GM20000 (cell line): ENCODE measurements at regions not wholly inside any gene's neighbourhood (a gene's known extent, or its start where the extent isn't known, plus 50 kb on each side); places are given as distances from the start of the nearest gene placed in this dataset.
"Not testable (repeated sequence)": the region's sequence is repeated elsewhere in the genome, so short reads cannot be mapped to it uniquely, and the experiment has no call there.

ENCODE experiments used
- DNase-seq: peaks from one replicate; pipeline ENCODE4 v3.0.0; 2012; ENCODE audit warnings: low spot score
- TF ChIP-seq, protein P1 (sequence below): IDR thresholded peaks from 2 replicates; pipeline ENCODE4 v1.5.1; 2012; ENCODE audit warnings: mild to moderate bottlenecking, control low read depth; ENCODE audit errors: extremely low read depth, missing control alignments

DNA sequence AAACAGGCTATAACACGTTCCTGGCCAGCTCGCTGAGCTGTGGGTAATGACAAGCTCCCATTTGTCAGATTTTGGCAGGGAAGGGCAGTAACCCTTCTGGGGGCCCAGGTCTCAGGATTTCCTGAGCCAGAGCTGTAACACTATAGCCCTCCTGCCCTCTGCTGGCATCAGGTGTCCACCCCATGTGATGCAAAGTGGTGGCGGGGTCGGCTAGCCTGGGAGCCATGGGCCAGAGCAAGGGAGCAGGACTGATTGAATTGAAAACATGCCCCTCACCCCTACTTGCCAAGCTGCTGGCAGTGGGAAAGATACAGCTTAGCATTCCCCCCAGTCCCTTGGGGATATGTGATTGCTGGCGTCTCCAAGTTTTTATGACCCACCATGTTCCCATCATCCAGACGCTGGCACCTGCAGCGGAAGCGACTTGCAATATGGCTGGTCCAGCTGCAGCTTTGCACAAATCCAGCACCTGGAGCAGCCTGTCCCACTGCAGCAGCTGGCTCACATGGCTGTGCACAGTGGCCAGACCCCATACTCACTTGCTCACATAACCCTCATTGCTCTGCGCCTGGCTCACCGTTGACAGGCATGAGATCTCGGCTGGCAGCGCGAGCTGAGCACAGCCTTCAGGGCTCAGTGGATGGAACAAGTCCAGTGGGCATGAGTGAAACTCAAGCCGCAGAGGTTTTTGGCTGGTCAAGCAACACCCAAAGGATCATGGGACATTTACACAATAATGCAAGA, 1147.8 kb downstream of the JRKL start:
- TF ChIP-seq, protein P1, sequence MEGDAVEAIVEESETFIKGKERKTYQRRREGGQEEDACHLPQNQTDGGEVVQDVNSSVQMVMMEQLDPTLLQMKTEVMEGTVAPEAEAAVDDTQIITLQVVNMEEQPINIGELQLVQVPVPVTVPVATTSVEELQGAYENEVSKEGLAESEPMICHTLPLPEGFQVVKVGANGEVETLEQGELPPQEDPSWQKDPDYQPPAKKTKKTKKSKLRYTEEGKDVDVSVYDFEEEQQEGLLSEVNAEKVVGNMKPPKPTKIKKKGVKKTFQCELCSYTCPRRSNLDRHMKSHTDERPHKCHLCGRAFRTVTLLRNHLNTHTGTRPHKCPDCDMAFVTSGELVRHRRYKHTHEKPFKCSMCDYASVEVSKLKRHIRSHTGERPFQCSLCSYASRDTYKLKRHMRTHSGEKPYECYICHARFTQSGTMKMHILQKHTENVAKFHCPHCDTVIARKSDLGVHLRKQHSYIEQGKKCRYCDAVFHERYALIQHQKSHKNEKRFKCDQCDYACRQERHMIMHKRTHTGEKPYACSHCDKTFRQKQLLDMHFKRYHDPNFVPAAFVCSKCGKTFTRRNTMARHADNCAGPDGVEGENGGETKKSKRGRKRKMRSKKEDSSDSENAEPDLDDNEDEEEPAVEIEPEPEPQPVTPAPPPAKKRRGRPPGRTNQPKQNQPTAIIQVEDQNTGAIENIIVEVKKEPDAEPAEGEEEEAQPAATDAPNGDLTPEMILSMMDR = no peak
- no peak for DNase-seq

DNA sequence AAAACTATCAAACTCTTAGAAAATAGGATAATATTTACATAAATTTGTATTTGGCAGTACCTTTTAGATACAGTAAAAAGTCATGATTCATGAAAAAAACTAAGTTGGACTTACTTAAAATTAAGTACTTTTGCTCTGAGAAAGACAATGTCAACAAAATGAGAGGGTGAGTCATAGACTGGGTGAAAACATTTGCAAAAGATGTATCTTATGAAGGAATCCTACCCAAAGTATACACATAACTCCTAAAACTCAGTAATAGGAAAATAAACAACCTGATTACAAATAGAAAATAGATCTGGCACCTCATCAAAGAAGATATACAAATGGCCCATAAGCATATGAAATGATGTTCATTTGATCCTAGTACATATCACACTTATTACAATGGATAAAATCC, 1154.6 kb downstream of the JRKL start:
- TF ChIP-seq, protein P1 = no peak
- no peak for DNase-seq

DNA sequence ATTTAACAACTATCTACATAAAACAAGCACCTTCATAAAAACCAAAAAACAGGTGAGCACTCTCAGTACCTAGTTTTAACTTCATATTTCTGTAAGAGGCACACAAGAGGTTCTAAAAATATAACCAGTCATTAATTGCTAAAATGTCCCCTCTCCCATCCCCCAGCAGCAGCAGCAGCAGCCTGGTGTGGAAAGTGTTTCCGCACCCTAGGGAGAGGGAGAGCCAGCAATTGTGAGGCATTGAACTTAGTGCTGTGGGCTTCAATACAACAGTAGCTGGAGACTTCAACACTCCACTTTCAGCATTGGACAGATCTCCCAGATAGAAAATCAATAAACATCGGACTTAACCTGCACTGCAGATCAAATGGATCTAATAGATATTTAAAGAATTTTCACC, 1158.5 kb downstream of the JRKL start:
- no peak for DNase-seq
- TF ChIP-seq, protein P1 = no peak

DNA sequence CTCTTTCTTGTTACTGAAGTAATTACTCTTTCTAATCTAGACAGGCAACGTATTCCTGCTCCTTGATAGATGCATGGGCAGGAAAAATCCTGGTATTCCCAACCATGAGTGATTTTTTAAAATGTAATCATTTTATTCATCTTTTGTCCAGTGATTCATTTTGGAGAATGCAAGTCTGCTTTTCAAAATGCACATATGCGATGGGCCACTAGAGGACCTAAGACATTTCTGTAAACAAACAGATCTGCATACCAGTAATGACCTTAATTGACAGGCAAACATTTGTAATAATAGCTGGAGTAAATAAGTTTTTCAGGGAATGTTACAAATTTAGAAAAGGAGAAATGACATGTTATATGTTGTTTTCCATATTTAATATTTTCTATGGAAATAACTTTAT, 1167.6 kb downstream of the JRKL start:
- TF ChIP-seq, protein P1 = no peak
- no peak for DNase-seq

DNA sequence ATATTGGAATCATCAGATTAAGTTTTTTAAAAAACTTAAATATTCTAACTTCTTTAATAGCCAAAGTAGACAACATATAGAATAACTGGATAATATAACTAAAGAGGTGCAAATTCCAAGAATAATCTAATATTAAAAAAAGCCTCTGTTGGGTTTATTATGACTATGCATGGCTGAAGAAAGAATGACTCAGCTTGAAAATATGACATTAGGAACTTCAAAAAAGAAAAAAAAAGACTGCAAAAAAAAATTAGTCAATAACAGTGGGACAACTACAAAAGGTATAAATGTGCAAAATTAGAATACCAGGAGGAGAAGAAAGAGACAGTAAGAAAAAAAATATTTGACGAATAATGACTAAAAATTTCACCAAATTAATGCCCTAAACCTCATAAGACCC, 1178.0 kb downstream of the JRKL start:
- DNase-seq = no peak
- TF ChIP-seq, protein P1 = no peak

DNA sequence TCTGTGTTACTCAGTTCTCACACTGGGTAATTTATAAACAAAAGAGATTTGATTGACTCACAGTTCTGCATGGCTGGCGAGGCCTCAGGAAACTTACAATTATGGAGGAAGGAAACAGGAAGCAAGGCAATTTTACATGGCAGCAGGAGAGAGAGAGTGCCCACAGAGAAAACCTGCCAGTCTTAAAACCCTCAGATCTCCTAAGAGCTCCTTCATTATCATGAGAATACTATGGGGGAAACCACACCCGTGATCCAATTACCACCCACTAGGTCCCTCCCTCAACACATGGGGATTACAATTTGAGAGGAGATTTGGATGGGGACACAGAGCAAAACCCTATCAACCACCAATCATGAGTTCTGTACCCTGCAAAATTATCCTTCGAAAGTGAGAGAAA, 1180.8 kb downstream of the JRKL start:
- DNase-seq = no peak
- TF ChIP-seq, protein P1 = no peak

DNA sequence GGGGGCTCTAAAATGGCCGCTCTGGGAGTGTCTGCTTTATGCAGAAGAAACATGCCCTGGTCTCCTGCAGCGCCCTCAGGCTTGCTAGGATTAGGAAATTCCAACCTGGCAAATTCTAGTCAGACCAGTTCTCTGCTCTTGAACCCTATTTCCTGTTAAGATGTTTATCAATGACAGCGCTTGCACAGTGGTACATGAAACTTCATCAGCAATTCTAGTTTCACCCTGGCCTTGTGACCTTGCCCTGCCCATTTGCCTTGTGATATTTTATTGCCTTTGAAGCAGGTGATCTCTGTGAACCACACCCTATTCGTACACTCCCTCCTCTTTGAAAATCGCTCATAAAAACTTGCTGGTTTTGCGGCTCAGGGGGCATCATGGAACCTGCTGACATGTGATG, 1184.0 kb downstream of the JRKL start:
- DNase-seq = not testable (repeated sequence)

DNA sequence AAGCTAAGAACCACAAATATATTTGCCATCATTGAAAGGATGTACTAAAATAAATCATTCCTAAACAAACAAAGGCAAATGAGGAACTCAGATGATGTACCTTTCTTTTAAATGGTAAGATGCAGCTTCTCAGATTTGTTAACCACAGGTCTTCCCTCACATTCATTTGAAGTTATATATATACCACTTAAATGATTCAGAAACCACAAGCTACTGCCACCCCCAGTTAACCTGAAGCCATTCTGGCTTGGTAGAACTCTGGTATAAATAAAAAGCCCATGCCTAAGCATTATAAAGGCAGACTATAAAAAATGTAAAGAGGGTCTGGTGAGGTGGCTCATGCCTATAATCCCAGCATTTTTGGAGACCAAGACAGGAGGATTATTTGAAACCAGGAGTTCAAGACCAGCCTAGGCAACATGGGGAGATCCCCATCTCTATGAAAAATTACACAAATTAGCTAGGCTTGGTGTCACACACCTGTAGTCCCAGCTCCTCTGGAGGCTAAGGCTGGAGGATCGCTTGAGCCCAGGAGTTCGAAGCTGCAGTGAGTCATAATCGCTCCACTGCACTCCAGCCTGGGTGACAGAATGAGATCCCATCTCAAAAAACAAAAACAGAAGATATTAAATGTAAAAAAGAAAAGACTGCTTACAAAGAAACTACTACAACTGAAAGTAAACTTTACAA, 1185.3 kb downstream of the JRKL start:
- TF ChIP-seq, protein P1 = no peak
- DNase-seq = no peak
